ENCODE measurements at regions not wholly inside any gene's neighbourhood (a gene's known extent, or its start where the extent isn't known, plus 50 kb on each side); places are given as distances from the start of the nearest gene placed in this dataset.

- TF ChIP-seq CTCF (conservative IDR thresholded peaks at IDR 0.05; ENCODE audit: low read depth in 2 of 2) (no peak), POLR2AphosphoS5 (IDR thresholded peaks at IDR 0.05; ENCODE audit: low read depth) (no peak), ZNF331 (CRISPR knock-in tag; IDR thresholded peaks at IDR 0.05; ENCODE audit: low read depth) (no peak), REST (IDR thresholded peaks at IDR 0.05; ENCODE audit: unreplicated experiment) (no peak), ZNF462 (CRISPR knock-in tag; IDR thresholded peaks at IDR 0.05) (no peak), EZH2phosphoT487 (IDR thresholded peaks at IDR 0.05; ENCODE audit: unreplicated experiment) (no peak), EZH2 (IDR thresholded peaks at IDR 0.05; ENCODE audit: low read depth, unreplicated experiment) (no peak), STAT1 (IDR thresholded peaks at IDR 0.05; ENCODE audit: unreplicated experiment) (no peak), CREB1 (CRISPR knock-in tag; IDR thresholded peaks at IDR 0.05; ENCODE audit: low read depth) (no peak), JUNB (IDR thresholded peaks at IDR 0.05; ENCODE audit: unreplicated experiment) (no peak), ETS1 (IDR thresholded peaks at IDR 0.05) (no peak)
Observed at GRCh38 chr5:128762661-128763306, 202.5 kb upstream of the SLC27A6 start.

Measured in GM23338 (cell line).